GM13977 (cell line): ENCODE measurements at regions not wholly inside any gene's neighbourhood (a gene's known extent, or its start where the extent isn't known, plus 50 kb on each side); places are given as distances from the start of the nearest gene placed in this dataset.

Experiments used
- DNase-seq: peaks from one replicate; pipeline ENCODE4 v3.0.0; 2012; ENCODE audit warnings: low spot score
- in situ Hi-C: fragments of 300-500 bp; cut with MboI; formaldehyde crosslinking; loops from one replicate; pipeline ENCODE4 v1.12.0; 2022; ENCODE audit warnings: low sequenced_read_pairs, low pct_unique_long_range_greater_than_20kb, mixed read lengths, inconsistent platforms; ENCODE audit not compliant: unreplicated experiment
- TF ChIP-seq, protein P1 (sequence below): IDR thresholded peaks from 2 replicates; pipeline ENCODE4 v1.5.1; 2012; ENCODE audit warnings: mild to moderate bottlenecking, control low read depth; ENCODE audit not compliant: insufficient read depth; ENCODE audit errors: extremely low read depth, missing control alignments

DNA sequence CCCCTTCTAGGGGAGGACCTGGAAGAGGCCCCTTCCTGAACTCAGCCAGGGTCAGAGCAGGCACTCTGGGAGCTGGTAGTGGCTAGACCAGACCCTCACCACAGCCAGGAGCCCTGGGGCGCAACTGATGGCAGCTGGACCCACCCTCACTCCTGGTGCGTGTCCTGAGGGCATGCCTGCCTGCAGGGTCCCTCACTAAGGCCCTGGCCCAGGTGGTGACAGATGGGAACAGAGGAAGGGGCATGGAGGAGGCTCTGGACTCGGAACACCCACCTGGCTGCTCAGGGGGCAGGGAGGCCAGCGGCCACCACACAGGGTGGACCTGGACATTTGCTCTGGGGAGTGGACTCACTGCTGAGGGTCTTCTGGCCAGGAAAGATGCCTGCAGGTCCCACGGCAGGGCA lies 342.2 kb upstream of the SFSWAP start:
- DNase-seq = no peak
- TF ChIP-seq, protein P1, sequence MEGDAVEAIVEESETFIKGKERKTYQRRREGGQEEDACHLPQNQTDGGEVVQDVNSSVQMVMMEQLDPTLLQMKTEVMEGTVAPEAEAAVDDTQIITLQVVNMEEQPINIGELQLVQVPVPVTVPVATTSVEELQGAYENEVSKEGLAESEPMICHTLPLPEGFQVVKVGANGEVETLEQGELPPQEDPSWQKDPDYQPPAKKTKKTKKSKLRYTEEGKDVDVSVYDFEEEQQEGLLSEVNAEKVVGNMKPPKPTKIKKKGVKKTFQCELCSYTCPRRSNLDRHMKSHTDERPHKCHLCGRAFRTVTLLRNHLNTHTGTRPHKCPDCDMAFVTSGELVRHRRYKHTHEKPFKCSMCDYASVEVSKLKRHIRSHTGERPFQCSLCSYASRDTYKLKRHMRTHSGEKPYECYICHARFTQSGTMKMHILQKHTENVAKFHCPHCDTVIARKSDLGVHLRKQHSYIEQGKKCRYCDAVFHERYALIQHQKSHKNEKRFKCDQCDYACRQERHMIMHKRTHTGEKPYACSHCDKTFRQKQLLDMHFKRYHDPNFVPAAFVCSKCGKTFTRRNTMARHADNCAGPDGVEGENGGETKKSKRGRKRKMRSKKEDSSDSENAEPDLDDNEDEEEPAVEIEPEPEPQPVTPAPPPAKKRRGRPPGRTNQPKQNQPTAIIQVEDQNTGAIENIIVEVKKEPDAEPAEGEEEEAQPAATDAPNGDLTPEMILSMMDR = no peak
- in situ Hi-C loops = no loop called here

DNA sequence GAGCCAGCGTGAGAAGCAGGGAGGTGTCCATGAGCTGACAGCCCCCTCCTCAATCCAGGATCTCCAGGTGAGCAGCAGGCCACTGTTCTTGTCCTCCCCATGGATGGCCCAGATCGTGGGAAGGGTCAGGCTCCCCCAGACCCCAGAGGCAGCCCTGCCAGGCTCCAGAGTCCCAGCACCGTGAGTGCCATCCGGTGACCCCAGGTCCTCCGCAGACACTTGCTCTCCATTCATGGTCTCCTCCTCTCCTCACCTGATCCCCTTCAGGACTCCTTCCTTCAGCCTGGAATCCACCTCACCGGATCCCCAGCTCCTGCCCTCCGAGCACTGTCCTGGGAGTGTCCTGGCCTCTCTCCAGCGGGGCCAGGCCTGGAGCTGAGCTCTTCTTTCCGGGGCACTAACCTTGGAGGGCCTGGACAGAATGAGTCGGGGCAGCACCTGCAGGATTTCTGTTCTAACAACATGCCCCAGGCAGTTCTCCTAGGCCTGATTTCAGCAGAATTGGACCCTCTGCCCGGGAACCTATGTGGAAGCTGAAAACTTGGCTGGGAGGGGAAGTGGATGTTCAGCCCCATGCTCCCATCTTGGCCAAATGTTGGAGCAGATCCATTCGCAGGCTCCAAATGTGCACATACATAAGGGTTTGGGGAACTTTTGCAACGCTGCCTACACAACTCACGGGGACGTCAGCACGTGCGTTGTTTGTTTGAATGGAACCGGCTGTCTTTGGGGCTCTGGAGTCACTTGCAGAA lies 341.6 kb upstream of the SFSWAP start:
- no peak for DNase-seq
- in situ Hi-C loops = no loop called here
- TF ChIP-seq, protein P1 = no peak

DNA sequence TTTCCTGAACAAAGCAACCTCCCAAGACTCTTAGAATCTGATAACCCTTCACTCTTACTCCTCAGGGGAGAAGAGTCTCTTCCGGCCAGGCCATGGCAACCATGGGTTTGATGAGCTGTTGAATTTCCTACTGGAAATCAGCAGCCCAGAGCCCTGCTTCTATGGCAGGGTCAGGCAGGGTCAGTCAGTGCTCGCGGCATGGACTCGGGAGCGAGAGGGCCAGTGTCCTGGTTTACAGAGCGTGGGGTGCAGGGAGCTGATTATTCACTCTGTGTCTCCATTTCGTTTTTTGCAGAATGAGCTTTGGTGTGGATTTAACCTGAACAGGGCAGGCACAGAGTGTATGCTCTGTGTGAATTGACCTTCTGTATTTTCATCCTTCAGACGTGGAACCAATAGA lies 340.6 kb upstream of the SFSWAP start:
- DNase-seq = no peak
- in situ Hi-C loops = no loop called here
- TF ChIP-seq, protein P1 = no peak

DNA sequence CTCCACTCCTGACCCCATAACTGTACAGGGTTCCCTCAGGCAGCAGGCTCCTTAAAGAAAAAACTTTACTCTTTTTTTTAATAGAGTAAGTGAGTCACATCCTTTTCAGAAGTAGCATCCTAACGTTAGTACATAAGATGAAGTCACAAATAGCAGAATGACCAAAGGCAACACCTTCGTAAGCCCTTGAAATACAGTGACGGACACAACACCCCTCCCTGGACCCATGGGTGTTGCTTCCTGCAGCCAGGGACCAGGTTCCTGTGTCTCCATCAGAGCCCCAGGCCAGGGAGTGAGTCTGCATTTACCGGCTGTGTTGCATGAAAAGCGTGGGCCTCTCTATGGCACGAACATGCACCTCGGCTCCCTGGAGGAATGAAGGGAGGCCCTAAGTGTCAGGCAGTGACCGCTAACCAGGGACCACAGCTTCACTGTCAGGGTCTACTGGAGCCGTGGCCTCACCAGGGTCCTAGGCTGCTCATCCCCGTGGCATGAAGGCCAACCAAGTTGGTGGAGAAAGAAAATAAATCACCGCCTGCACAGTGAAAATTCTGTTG lies 340.0 kb upstream of the SFSWAP start:
- in situ Hi-C loops = no loop called here
- TF ChIP-seq, protein P1 = no peak
- no peak for DNase-seq

DNA sequence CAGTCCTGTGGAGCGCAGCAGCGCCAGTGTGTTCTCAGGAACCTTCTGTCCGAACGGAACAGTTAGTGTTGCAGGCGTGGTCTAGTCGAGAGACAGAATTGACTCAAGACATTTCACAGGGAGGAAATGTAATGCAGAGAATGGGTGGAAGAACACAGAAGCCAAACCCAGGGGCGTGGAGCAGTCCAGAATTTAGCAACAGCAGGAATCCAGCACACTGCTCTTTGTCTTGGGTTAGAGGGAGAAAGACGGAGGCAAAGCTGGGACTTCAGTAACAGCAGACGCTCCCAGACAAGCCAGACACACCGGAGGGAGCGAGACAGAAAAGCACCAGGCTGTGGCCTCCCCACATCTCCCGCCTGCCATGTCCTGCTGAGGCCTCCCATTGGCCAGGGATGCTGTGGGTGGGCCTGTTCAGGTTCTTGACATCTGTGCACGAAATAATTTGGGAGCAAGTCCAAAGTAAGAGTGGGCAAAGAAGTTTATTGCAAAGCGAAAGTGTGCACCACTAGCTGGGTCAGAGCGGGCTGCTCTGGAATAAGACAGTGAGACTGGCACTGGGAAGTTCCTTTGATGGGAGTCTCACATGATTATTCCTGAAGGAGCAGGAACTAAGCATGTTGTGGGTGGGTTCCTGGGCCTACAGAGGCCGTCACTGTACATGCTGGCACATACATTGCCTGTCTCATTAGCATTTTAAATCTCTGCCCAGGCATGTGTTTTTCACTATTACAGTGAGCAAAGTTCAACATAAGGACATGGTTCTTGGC lies 339.3 kb upstream of the SFSWAP start:
- in situ Hi-C loops = no loop called here
- TF ChIP-seq, protein P1 = no peak
- DNase-seq = no peak

DNA sequence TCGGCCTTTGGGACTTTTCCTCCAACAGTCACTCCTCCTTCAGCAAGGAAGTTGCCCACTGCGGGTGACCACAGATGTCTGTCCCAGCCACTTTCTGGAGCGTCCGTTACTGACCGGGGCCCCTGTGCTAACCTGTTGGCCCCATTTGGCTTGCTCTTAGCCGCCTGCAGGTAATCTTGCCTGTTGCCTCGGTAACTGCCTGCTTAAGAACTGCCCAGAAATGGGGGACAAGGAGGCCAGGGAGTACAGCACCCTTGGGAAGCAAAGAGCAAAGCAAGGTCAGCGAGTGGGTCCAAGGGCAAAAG lies 338.8 kb upstream of the SFSWAP start:
- in situ Hi-C loops = no loop called here
- DNase-seq = no peak
- TF ChIP-seq, protein P1 = no peak
